ENCODE measurements at regions not wholly inside any gene's neighbourhood (a gene's known extent, or its start where the extent isn't known, plus 50 kb on each side); places are given as distances from the start of the nearest gene placed in this dataset.

GRCh38 chr9:78813602-78814180 is 516.8 kb downstream of the PSAT1 start:
- DNase-seq, result no peak

- peak; percentile 18 for DNase-seq
Measured at GRCh38 chr9:78821126-78821822, 524.3 kb downstream of the PSAT1 start.

GRCh38 chr9:78826527-78826926 is 529.6 kb downstream of the PSAT1 start:
- DNase-seq, result no peak

GRCh38 chr9:78828521-78828920 is 531.6 kb downstream of the PSAT1 start:
- no peak for DNase-seq

GRCh38 chr9:78830301-78830700 is 533.4 kb downstream of the PSAT1 start:
- DNase-seq, result no peak

- DNase-seq, result no peak
Measured at GRCh38 chr9:78831726-78832125, 534.8 kb downstream of the PSAT1 start.

GRCh38 chr9:78835928-78836450 is 539.1 kb downstream of the PSAT1 start:
- DNase-seq, result no peak

- no peak for DNase-seq
Measured at GRCh38 chr9:78839252-78839651, 542.3 kb downstream of the PSAT1 start.

- no peak for DNase-seq
Measured at GRCh38 chr9:78848061-78848460, 551.1 kb downstream of the PSAT1 start.

- no peak for DNase-seq
Measured at GRCh38 chr9:78856144-78856543, 559.2 kb downstream of the PSAT1 start.

- no peak for DNase-seq
Measured at GRCh38 chr9:78856781-78857180, 559.9 kb downstream of the PSAT1 start.

- no peak for DNase-seq
Measured at GRCh38 chr9:78857373-78858225, 560.7 kb downstream of the PSAT1 start.

GRCh38 chr9:78858266-78858665 is 561.3 kb downstream of the PSAT1 start:
- no peak for DNase-seq

- no peak for DNase-seq
Measured at GRCh38 chr9:78860801-78861475, 564.0 kb downstream of the PSAT1 start.

GRCh38 chr9:78863531-78863930 is 566.6 kb downstream of the PSAT1 start:
- DNase-seq, result no peak

- no peak for DNase-seq
Measured at GRCh38 chr9:78865737-78866136, 568.8 kb downstream of the PSAT1 start.

GRCh38 chr9:78866207-78867132 is 569.5 kb downstream of the PSAT1 start:
- no peak for DNase-seq

- DNase-seq, result no peak
Measured at GRCh38 chr9:78871086-78871451, 574.1 kb downstream of the PSAT1 start.

GRCh38 chr9:78871452-78872331 is 574.8 kb downstream of the PSAT1 start:
- DNase-seq, result no peak

- DNase-seq, result no peak
Measured at GRCh38 chr9:78874061-78874460, 577.1 kb downstream of the PSAT1 start.
